GM12878 (cell line): ENCODE measurements at regions not wholly inside any gene's neighbourhood (a gene's known extent, or its start where the extent isn't known, plus 50 kb on each side); places are given as distances from the start of the nearest gene placed in this dataset.

Experiments
- ATAC-seq: fragments of 200-7000 bp; cut with Tn5 transposase; 3 replicates; pipeline ENCODE4 v1.9.1; 2020; ENCODE audit warnings: mild to moderate bottlenecking, moderate library complexity
- BruUV-seq: library from RNA; stranded (reverse); fragments of 400-500 nt; replicated peaks from 2 replicates; lab custom pipeline; 2021; lab: Mats Ljungman, UMichigan
- CTCF ChIA-PET: fragments of 300-600 bp; sonication (Branson Sonifier 250); formaldehyde crosslinking; extraction: SDS; loops from one replicate; lab custom pipeline; 2021; ENCODE audit warnings: inconsistent platforms; lab: Yijun Ruan, JAX
- POLR2A ChIA-PET: fragments of 350-600 bp; formaldehyde crosslinking; extraction: SDS; loops from one replicate; lab custom pipeline; 2021; ENCODE audit warnings: inconsistent platforms; lab: Charles Lee
- RAD21 ChIA-PET: fragments of 300-600 bp; sonication (Branson Sonifier 250); formaldehyde crosslinking; loops from one replicate; lab custom pipeline; 2023; ENCODE audit warnings: antibody characterized with exemption; ENCODE audit not compliant: unreplicated experiment; lab: Charles Lee
- SMC1A ChIA-PET: fragments of 300-600 bp; sonication (Branson Sonifier 250); formaldehyde crosslinking; loops from one replicate; lab custom pipeline; 2023; ENCODE audit not compliant: unreplicated experiment, uncharacterized antibody; lab: Charles Lee
- DNase-seq: peaks from one replicate; pipeline ENCODE4 v3.0.0-alpha.2; 2011; ENCODE audit warnings: low read depth, low spot score
- FAIRE-seq: peaks from 3 replicates; lab custom pipeline; 2011; peaks lifted over from hg19 to GRCh38; lab: Jason Lieb, UNC
- H2AFZ ChIP-seq: 2 replicates; pipeline ENCODE4 v1.6.0; 2011; ENCODE audit warnings: low read depth, low read length, control low read depth; ENCODE audit not compliant: control insufficient read depth
- H3K27ac ChIP-seq: 2 replicates; pipeline ENCODE4 v1.5.1; 2011; ENCODE audit warnings: control low read depth; ENCODE audit not compliant: control insufficient read depth, insufficient read depth
- H3K27me3 ChIP-seq, 2 experiments: replicated peaks in 1 of 2; 2 replicates each; pipeline versions ENCODE4 v1.6.0 to v1.6.1; 2011; ENCODE audit warnings: low read length in 1 of 2; ENCODE audit not compliant: control insufficient read depth in 2 of 2, insufficient read depth in 2 of 2
- H3K36me3 ChIP-seq, 2 experiments: 2 replicates each; pipeline ENCODE4 v1.5.1; 2011; ENCODE audit warnings: low read length in 1 of 2; ENCODE audit not compliant: control insufficient read depth in 2 of 2, insufficient read depth in 2 of 2
- H3K4me1 ChIP-seq: 2 replicates; pipeline ENCODE4 v1.6.1; 2011; ENCODE audit warnings: mild to moderate bottlenecking, low read length, moderate library complexity, mixed read lengths; ENCODE audit not compliant: control insufficient read depth, insufficient read depth
- H3K4me2 ChIP-seq: 2 replicates; pipeline ENCODE4 v1.6.0; 2011; ENCODE audit warnings: control low read depth; ENCODE audit not compliant: control insufficient read depth, insufficient read depth
- H3K4me3 ChIP-seq: fragments of 200-600 bp; sonication (generic); 2 replicates; pipeline ENCODE4 v1.5.1; 2016
- H3K79me2 ChIP-seq: 2 replicates; pipeline ENCODE4 v1.6.0; 2011; ENCODE audit warnings: low read length; ENCODE audit not compliant: control insufficient read depth, insufficient read depth
- H3K9ac ChIP-seq: 2 replicates; pipeline ENCODE4 v1.8.0; 2011; ENCODE audit warnings: low read length, control low read depth, mixed read lengths; ENCODE audit not compliant: control insufficient read depth, insufficient read depth
- H3K9me3 ChIP-seq: replicated peaks from 3 replicates; pipeline ENCODE4 v1.5.1; 2011; ENCODE audit warnings: mild to moderate bottlenecking, low read length; ENCODE audit not compliant: control insufficient read depth, insufficient read depth
- H4K20me1 ChIP-seq: 2 replicates; pipeline ENCODE4 v1.6.0; 2011; ENCODE audit not compliant: control insufficient read depth, insufficient read depth
- MTA3 ChIP-seq: IDR thresholded peaks from 2 replicates; pipeline ENCODE4 v1.6.1; 2012; ENCODE audit warnings: low read length, inconsistent platforms, borderline replicate concordance
- NFYB ChIP-seq: IDR thresholded peaks from 2 replicates; pipeline ENCODE4 v1.6.1; 2011; ENCODE audit warnings: low read depth, mild to moderate bottlenecking, low read length, improper control_type of control experiment, moderate library complexity; ENCODE audit not compliant: insufficient read depth
- RB1 ChIP-seq: fragments of 450-650 bp; formaldehyde crosslinking; IDR thresholded peaks from 2 replicates; pipeline ENCODE4 v1.6.1; 2017; ENCODE audit warnings: mild to moderate bottlenecking, borderline replicate concordance
- SMC3 ChIP-seq: IDR thresholded peaks from 2 replicates; pipeline ENCODE4 v1.6.1; 2011; ENCODE audit warnings: low read length, improper control_type of control experiment, borderline replicate concordance
- STAT1 ChIP-seq: fragments of 450-650 bp; conservative IDR thresholded peaks from 2 replicates; pipeline ENCODE4 v1.6.1; 2014; ENCODE audit warnings: antibody characterized with exemption, mild to moderate bottlenecking
- WGBS: methylation state at CpG from one replicate; pipeline ENCODE4 v1.1.6; 2016; ENCODE audit warnings: low lambda C conversion rate; ENCODE audit not compliant: insufficient replicate concordance, insufficient coverage; ENCODE audit errors: missing lambda C conversion rate; 5-methylcytosine and 5-hydroxymethylcytosine counted together
- in situ Hi-C: fragments of 300-500 bp; cut with MboI; formaldehyde crosslinking; loops from 9 replicates; pipeline ENCODE4 v1.14.3; 2018; ENCODE audit warnings: mixed read lengths
- intact Hi-C: fragments of 100-400 bp; cut with micrococcal nuclease; formaldehyde crosslinking; loops from one replicate; pipeline ENCODE4 v1.14.2; 2022; ENCODE audit not compliant: unreplicated experiment
- TF ChIP-seq, protein P1 (sequence below): IDR thresholded peaks from 2 replicates; pipeline ENCODE4 v1.6.1; 2012; ENCODE audit warnings: low read depth, low read length, improper control_type of control experiment
- TF ChIP-seq, protein P2 (sequence below): IDR thresholded peaks from 2 replicates; pipeline ENCODE4 v1.6.1; 2012; ENCODE audit warnings: low read depth, low read length, improper control_type of control experiment
- TF ChIP-seq, protein P3 (sequence below): fragments of 450-650 bp; IDR thresholded peaks from 2 replicates; pipeline ENCODE4 v1.6.1; 2018; ENCODE audit warnings: borderline replicate concordance, mild to moderate bottlenecking; ENCODE audit not compliant: partially characterized antibody
- TF ChIP-seq, protein P4 (sequence below): IDR thresholded peaks from 2 replicates; pipeline ENCODE4 v1.6.1; 2011; ENCODE audit warnings: low read depth, mild to moderate bottlenecking, low read length, moderate library complexity, borderline replicate concordance; ENCODE audit errors: extremely low read depth

DNA sequence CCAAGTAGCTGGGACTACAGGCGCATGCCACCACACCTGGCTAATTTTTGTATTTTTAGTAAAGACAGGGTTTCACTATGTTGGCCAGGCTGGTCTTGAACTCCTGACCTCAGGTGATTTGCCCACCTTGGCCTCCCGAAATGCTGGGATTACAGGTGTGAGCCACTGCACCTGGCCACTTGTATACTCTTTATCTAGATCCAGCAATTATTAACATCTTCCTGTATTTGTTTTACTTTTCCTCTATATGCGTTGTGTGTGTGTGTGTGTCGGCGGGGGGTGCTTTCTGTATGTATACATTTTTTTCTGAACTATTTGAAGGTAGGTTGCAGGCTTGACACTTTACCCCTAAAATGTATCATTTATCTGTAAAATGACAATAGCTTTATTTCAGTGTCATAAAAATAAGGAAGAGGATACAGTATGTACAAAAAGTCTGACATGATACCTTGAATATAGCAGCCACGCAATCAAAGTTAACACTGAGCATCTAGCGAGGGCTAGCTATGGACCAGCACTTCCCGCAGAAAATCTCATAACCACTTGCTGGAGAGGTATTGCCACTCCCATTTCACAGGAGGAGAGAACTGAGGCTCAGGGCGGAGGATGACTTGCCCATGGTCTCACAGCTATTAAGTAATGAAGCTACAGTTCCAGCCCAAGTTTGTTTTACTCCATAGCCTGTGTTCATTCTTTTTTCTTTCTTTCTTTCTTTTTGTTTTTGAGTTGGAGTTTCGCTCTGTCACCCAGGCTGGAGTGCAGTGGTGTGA, 251.3 kb downstream of the MYCN start:
- FAIRE-seq (no peak), ATAC-seq (no peak), DNase-seq (no peak)
- 39% methylated on average over 10 of the region's 10 CpGs for WGBS
- intact Hi-C loops (no loop called here), in situ Hi-C loops (no loop called here)
- H3K9me3 ChIP-seq: no peaks in the 10 kb centered on the region
- H4K20me1 ChIP-seq: no peaks in the 10 kb centered on the region
- H2AFZ ChIP-seq: no peak overlapping the region
- SMC1A ChIA-PET: interaction anchor here (0.6 kb wide), 1 partner anchor 306 kb away, joined by 3 read pairs; no protein-coding TSS in a partner anchor
- H3K27me3 ChIP-seq: no peaks in the 10 kb centered on the region; a peak in 1 of 4 replicates
- POLR2A ChIA-PET: no interaction called here
- no peaks in the 10 kb centered on the region for H3K79me2 ChIP-seq
- H3K36me3 ChIP-seq: no peaks in the 10 kb centered on the region
- H3K27ac ChIP-seq: no peak overlapping the region
- CTCF ChIA-PET: no interaction called here
- no peak overlapping the region for H3K4me3 ChIP-seq
- no TSS peak for BruUV-seq
- no peak for TF ChIP-seq RB1
- TF ChIP-seq NFYB: no peak
- TF ChIP-seq, protein P1, sequence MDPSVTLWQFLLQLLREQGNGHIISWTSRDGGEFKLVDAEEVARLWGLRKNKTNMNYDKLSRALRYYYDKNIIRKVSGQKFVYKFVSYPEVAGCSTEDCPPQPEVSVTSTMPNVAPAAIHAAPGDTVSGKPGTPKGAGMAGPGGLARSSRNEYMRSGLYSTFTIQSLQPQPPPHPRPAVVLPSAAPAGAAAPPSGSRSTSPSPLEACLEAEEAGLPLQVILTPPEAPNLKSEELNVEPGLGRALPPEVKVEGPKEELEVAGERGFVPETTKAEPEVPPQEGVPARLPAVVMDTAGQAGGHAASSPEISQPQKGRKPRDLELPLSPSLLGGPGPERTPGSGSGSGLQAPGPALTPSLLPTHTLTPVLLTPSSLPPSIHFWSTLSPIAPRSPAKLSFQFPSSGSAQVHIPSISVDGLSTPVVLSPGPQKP: no peak
- no peak for TF ChIP-seq MTA3
- TF ChIP-seq, protein P2, sequence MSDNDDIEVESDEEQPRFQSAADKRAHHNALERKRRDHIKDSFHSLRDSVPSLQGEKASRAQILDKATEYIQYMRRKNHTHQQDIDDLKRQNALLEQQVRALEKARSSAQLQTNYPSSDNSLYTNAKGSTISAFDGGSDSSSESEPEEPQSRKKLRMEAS: no peak
- TF ChIP-seq STAT1: no peak
- TF ChIP-seq, protein P3, sequence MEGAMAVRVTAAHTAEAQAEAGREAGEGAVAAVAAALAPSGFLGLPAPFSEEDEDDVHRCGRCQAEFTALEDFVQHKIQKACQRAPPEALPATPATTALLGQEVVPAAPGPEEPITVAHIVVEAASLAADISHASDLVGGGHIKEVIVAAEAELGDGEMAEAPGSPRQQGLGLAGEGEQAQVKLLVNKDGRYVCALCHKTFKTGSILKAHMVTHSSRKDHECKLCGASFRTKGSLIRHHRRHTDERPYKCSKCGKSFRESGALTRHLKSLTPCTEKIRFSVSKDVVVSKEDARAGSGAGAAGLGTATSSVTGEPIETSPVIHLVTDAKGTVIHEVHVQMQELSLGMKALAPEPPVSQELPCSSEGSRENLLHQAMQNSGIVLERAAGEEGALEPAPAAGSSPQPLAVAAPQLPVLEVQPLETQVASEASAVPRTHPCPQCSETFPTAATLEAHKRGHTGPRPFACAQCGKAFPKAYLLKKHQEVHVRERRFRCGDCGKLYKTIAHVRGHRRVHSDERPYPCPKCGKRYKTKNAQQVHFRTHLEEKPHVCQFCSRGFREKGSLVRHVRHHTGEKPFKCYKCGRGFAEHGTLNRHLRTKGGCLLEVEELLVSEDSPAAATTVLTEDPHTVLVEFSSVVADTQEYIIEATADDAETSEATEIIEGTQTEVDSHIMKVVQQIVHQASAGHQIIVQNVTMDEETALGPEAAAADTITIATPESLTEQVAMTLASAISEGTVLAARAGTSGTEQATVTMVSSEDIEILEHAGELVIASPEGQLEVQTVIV: no peak
- no peak for TF ChIP-seq SMC3
- TF ChIP-seq, protein P4, sequence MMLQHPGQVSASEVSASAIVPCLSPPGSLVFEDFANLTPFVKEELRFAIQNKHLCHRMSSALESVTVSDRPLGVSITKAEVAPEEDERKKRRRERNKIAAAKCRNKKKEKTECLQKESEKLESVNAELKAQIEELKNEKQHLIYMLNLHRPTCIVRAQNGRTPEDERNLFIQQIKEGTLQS: no peak
- no peak overlapping the region for H3K9ac ChIP-seq
- no peak overlapping the region for H3K4me2 ChIP-seq
- RAD21 ChIA-PET: no interaction called here
- no peaks in the 10 kb centered on the region for H3K4me1 ChIP-seq
